Mucosa of rectum (tissue), 2 donors: ENCODE measurements at regions not wholly inside any gene's neighbourhood (a gene's known extent, or its start where the extent isn't known, plus 50 kb on each side); places are given as distances from the start of the nearest gene placed in this dataset.

Experiments used
- H3K27ac ChIP-seq, 2 donors: one replicate each; pipeline ENCODE4 v1.7.0; 2013; ENCODE audit warnings: inconsistent platforms in 2 of 2, low read depth in 2 of 2, low read length in 2 of 2
- H3K27me3 ChIP-seq, 2 donors: one replicate each; pipeline ENCODE4 v1.7.0; 2013; ENCODE audit warnings: low read length in 2 of 2; ENCODE audit not compliant: control insufficient read depth in 2 of 2, insufficient read depth in 2 of 2
- H3K36me3 ChIP-seq, 2 donors: one replicate each; pipeline ENCODE4 v1.7.0; 2013; ENCODE audit warnings: low read length in 2 of 2; ENCODE audit not compliant: control insufficient read depth in 2 of 2, insufficient read depth in 2 of 2
- H3K4me1 ChIP-seq, 2 donors: one replicate each; pipeline ENCODE4 v1.7.0; 2013; ENCODE audit warnings: low read length in 2 of 2, mild to moderate bottlenecking in 1 of 2; ENCODE audit not compliant: control insufficient read depth in 2 of 2, insufficient read depth in 2 of 2
- H3K4me3 ChIP-seq, 2 donors: one replicate each; pipeline ENCODE4 v1.7.0; 2013; ENCODE audit warnings: low read length in 2 of 2
- H3K9ac ChIP-seq, 2 donors: one replicate each; pipeline ENCODE4 v1.7.0; 2013; ENCODE audit warnings: low read length in 2 of 2, low read depth in 1 of 2, mild to moderate bottlenecking in 1 of 2
- H3K9me3 ChIP-seq, 2 donors: one replicate each; pipeline ENCODE4 v1.7.0; 2013; ENCODE audit warnings: low read length in 2 of 2; ENCODE audit not compliant: control insufficient read depth in 2 of 2
- donor health status: healthy.
- donor health status: Normal muscosa, but diverticular disease.

DNA sequence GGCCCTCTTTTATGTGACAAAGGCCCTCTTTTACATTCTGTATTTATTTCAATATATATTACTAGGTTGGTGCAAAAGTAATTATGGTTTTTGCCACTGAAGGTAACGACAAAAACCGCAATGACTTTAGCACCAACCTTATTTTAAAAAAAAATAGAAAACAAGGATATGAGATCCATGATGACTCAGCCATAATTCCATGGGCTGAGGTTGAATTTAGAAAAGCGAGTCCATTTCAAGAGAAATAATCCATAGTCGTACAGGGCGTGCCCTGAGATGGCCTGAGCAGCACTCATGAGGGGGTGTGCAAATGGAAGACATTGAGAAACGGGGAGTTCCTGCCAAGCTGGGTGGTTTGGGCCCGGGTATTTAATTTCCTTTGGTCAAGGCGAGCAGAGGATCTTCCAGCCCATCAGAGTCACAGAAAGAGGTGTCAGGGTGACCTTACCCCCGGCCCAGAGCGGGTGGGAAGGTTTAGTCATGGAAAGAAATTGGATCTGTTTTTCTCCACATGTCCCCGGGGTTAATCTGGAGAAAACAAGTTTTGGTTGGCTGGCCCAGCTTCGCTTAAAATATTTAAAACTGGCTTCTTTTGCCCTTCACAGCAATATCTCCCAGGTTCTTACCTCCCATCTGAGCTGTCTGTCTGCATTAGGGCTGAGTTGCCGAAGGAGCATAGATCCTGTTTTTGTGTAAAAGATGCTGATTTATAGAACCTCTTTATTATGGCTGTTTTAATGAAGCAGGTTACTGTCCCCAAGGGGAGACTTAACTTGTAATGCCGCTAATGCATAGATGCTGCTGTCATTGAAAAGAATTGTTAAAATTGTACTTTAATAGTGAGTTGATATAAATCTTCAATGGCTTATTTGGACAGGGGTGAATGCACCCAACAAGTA is 255.6 kb downstream of the PREX1 start:
- no peak overlapping the region for H3K27ac ChIP-seq
- no peaks in the 10 kb centered on the region for H3K36me3 ChIP-seq
- H3K9ac ChIP-seq: no peak overlapping the region
- no peaks in the 10 kb centered on the region for H3K9me3 ChIP-seq
- H3K27me3 ChIP-seq: peaks cover 3 to 5% of the 10 kb centered on the region in 2 donors
- no peak overlapping the region for H3K4me3 ChIP-seq
- H3K4me1 ChIP-seq: no peaks in the 10 kb centered on the region

DNA sequence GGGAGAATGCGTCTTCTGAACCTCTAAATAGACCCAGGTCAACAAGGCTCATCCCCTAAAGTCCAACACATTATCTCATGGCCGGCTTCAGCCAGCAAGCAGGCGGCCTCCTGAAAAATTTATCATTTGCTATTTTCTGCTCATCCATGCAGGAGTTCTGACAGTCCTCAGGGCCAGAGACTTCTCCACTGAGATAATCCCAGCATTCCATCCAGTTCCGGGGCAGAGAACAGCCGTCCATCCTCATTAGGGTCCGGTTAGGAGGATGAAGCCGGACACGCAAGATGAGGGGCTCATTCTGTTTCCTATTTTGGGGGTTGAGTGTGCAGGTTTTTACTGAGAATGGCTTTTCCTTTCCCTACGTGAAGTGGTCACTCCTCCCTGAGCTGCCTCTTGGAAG is 258.1 kb downstream of the PREX1 start:
- H3K27me3 ChIP-seq: peaks cover 3 to 8% of the 10 kb centered on the region in 2 donors
- no peak overlapping the region for H3K27ac ChIP-seq
- no peak overlapping the region for H3K4me3 ChIP-seq
- no peaks in the 10 kb centered on the region for H3K36me3 ChIP-seq
- H3K9ac ChIP-seq: no peak overlapping the region
- H3K4me1 ChIP-seq: no peaks in the 10 kb centered on the region
- no peaks in the 10 kb centered on the region for H3K9me3 ChIP-seq

DNA sequence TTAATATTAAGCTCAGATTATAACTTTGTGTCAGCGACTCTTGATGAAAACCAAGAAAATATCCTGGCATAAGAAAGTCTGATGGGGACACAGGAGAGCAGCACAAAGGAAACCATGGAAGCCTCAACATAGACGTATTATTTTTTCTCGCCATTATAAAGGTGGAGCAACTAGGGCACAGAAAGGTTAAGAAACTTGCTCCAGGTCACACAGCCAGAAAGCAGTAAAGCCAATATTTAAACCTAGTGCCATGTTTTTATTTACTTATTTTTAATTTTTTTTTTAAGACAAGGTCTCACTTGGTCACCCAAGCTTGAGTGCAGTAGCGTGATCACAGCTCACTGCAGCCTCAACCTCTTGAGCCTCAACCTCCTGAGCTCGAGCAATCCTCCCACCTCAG is 259.3 kb downstream of the PREX1 start:
- Histone ChIP-seq H3K4me1 (no peaks in the 10 kb centered on the region), H3K4me3 (no peak overlapping the region), H3K9me3 (no peaks in the 10 kb centered on the region), H3K27ac (no peak overlapping the region), H3K27me3 (peaks cover 3 to 8% of the 10 kb centered on the region in 2 donors), H3K36me3 (no peaks in the 10 kb centered on the region), H3K9ac (no peak overlapping the region)

DNA sequence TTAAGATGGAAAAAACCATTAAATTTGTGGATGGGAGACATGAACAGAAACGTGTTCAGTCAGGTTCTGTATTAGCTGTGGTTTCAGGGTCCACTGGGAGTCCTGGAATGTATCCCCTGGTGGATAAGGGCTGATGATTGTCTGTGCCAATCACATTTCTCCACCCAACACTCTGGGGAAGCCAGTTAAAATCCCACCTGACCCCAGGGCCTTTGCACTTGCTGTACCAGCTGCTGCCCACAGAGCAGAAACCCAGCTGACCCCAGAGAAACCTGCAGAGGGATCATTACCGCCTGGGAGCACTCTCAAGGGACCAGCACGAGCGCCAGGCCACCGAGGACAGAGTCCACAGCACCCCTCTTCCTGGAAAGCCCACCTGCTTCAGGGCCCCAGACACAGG is 260.7 kb downstream of the PREX1 start:
- no peak overlapping the region for H3K4me3 ChIP-seq
- H3K4me1 ChIP-seq: no peaks in the 10 kb centered on the region
- no peak overlapping the region for H3K9ac ChIP-seq
- no peaks in the 10 kb centered on the region for H3K9me3 ChIP-seq
- no peak overlapping the region for H3K27ac ChIP-seq
- H3K27me3 ChIP-seq: peaks cover 3 to 8% of the 10 kb centered on the region in 2 donors
- H3K36me3 ChIP-seq: no peaks in the 10 kb centered on the region

DNA sequence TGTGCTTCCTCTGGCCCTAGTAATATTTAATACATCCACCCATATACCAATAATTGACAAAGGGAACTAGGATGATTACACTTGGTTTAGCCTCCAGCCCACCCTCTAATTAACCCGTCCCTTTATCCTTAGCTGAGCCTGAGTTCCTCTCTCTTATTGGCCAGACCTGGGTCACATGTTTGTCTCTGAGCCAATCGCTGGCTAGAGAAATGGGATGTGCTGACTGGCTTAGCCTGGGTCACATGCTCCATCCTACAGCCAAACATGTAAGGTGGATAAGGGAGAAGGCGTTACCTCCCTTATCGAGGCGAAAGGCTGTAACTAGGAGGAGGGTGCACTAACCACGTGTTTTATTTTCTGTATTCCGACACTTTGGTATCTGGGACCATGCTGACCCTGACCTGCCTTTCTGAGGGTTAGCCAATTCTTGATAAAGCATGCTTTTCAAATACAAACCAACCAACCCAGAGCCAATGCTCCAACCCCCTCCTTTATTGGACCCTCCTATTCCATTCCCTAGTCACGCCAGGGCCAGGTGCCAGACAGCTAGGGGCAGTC is 262.7 kb downstream of the PREX1 start:
- Histone ChIP-seq H3K4me3 (no peak overlapping the region), H3K4me1 (no peaks in the 10 kb centered on the region), H3K36me3 (no peaks in the 10 kb centered on the region), H3K27me3 (peaks cover 3 to 8% of the 10 kb centered on the region in 2 donors), H3K27ac (no peak overlapping the region), H3K9ac (no peak overlapping the region), H3K9me3 (no peaks in the 10 kb centered on the region)

DNA sequence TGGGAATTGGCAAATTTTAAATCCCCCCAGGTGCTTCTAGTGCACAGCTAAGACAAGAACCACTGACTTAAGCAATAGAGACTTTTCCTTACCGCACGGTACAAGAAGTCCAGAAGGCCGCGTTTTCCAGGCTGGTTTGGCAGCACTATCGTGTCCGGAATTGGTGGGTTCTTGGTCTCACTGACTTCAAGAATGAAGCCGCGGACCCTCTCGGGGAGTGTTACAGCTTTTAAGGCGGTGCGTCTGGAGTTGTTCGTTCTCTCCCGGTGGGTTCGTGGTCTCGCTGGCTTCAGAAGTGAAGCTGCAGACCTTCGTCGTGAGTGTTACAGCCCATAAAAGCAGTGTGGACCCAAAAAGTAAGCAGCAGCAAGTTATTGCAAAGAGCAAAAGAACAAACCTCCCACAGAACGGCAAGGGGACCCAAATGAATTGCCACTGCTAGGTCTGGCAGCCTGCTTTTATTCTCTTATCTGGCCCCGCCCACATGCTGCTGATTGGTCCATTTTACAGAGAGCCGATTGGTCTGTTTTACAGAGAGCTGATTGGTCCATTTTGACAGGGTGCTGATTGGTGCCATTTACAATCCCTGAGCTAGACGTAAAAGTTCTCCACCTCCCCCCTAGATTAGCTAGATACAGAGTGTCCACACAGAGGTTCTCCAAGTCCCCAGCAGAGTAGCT is 264.5 kb downstream of the PREX1 start:
- H3K27me3 ChIP-seq: peaks cover 3 to 8% of the 10 kb centered on the region in 2 donors

DNA sequence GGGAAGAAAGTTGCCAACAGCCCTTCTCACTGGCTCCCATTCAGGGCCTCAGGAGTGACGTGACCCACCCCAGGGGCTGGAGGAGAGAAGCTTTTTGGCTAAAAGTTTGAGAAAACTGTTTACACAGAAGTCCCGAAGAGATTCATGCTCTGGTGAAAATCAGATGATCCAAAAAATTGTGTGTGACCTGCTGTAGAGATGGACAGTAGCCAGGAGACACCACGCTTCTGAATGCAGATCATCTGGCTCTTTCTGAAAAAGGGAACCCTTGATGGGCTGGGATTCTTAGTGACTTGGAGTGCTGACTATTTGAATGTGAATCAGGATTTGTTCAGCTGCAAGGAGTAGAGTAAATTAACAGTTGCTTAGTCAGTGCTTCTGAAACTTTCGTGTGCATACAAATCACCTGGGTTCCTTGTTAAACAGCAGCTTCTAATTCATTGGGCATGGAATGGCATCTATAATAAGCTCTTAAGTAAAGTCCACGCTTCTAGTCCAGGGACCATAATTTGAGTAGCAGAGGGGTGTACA is 265.1 kb downstream of the PREX1 start:
- Histone ChIP-seq H3K36me3 (no peaks in the 10 kb centered on the region), H3K9me3 (no peaks in the 10 kb centered on the region), H3K27ac (no peak overlapping the region), H3K4me1 (no peaks in the 10 kb centered on the region), H3K9ac (no peak overlapping the region), H3K27me3 (peaks cover 3 to 5% of the 10 kb centered on the region in 2 donors), H3K4me3 (no peak overlapping the region)

More for the DNA sequence above, 264.5 kb downstream of the PREX1 start:
- Histone ChIP-seq H3K9ac (no peak overlapping the region), H3K4me3 (no peak overlapping the region), H3K36me3 (no peaks in the 10 kb centered on the region), H3K4me1 (no peaks in the 10 kb centered on the region), H3K27ac (no peak overlapping the region), H3K9me3 (no peaks in the 10 kb centered on the region)

DNA sequence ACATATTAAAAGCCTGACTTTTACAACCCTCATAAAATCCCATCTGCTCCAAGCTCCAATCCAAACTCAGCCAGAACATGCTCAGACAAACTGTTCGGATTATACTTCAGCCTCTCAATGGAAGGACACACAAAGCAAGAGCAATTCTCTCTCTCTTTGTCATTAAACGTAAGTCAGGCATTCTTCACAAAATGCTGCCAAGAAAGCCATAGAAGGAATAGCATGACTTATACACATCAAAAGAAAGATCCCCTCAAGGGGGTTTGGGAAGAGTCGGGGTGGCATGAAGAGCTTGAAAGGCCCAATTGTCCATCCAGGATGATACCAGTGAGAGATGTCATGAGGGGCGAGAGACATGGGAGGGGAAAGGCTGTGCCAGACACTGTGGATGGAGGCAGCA is 268.9 kb downstream of the PREX1 start:
- Histone ChIP-seq H3K4me3 (no peak overlapping the region), H3K27me3 (peaks cover 0 to 2% of the 10 kb centered on the region in 2 donors), H3K9me3 (no peaks in the 10 kb centered on the region), H3K4me1 (no peaks in the 10 kb centered on the region), H3K9ac (no peak overlapping the region), H3K27ac (no peak overlapping the region), H3K36me3 (no peaks in the 10 kb centered on the region)

DNA sequence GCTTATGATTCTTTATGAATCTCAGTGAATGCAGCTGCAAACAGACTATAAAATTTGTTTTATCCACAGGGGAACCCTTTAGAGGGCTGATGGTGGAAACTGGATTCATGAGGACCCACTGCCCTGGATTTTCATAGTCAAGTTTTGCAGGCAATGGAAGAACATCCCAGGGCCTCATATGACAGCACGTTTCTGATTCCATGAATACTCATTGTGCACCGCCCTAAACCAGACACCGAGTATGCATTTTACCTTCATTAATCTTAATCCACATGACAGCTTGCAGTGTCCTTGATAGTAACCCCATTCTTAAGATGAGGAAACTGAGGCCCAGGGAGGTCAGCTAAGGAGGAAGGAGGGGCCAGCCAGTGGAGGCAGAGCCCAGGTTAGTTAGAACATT is 270.4 kb downstream of the PREX1 start:
- peaks cover 2 to 4% of the 10 kb centered on the region in 2 donors for H3K27me3 ChIP-seq

DNA sequence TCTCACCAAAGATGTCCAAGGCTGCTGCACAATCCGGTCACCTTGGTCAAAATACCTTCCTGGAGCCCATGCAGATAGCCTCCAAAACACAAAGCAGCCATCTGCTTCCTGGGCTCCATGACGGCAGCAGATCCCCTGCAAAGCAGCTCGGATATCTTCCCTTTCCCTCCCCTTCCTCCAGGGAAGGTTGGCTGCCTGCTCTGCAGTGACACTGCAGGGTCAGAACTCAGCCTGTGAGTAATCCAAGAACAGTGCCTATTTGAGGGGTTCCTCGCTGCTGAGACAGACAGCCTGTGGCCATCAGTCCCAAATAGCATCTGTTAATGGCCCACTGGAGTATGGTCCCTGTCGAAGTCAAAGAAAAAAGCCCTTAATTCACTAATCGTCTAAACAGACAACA is 270.8 kb downstream of the PREX1 start:
- H3K9me3 ChIP-seq: no peaks in the 10 kb centered on the region
- no peak overlapping the region for H3K4me3 ChIP-seq
- no peaks in the 10 kb centered on the region for H3K36me3 ChIP-seq
- no peak overlapping the region for H3K27ac ChIP-seq
- no peaks in the 10 kb centered on the region for H3K4me1 ChIP-seq
- H3K27me3 ChIP-seq: peaks cover 2 to 4% of the 10 kb centered on the region in 2 donors
- no peak overlapping the region for H3K9ac ChIP-seq

More for the DNA sequence above, 270.4 kb downstream of the PREX1 start:
- no peak overlapping the region for H3K27ac ChIP-seq
- no peaks in the 10 kb centered on the region for H3K4me1 ChIP-seq
- H3K9me3 ChIP-seq: no peaks in the 10 kb centered on the region
- H3K4me3 ChIP-seq: no peak overlapping the region
- H3K9ac ChIP-seq: no peak overlapping the region
- H3K36me3 ChIP-seq: no peaks in the 10 kb centered on the region
